PC-3 (cell line): ENCODE measurements at regions not wholly inside any gene's neighbourhood (a gene's known extent, or its start where the extent isn't known, plus 50 kb on each side); places are given as distances from the start of the nearest gene placed in this dataset.

Experiments used
- EZH2 ChIP-seq: fragments of 300-600 bp; sonication (generic); IDR thresholded peaks from one replicate; pipeline ENCODE4 v1.6.1; 2017; ENCODE audit warnings: antibody characterized with exemption, mild to moderate bottlenecking, low read length; ENCODE audit not compliant: unreplicated experiment
- EZH2phosphoT487 ChIP-seq: fragments of 300-600 bp; sonication (generic); IDR thresholded peaks from 2 replicates; pipeline ENCODE4 v1.6.1; 2018; ENCODE audit warnings: mild to moderate bottlenecking, antibody characterized with exemption, low read length, borderline replicate concordance
- TF ChIP-seq, protein P1 (sequence below): fragments of 300-600 bp; sonication (generic); conservative IDR thresholded peaks from 2 replicates; pipeline ENCODE4 v1.5.1; 2017; ENCODE audit warnings: antibody characterized with exemption, low read depth, mild to moderate bottlenecking, low read length

DNA sequence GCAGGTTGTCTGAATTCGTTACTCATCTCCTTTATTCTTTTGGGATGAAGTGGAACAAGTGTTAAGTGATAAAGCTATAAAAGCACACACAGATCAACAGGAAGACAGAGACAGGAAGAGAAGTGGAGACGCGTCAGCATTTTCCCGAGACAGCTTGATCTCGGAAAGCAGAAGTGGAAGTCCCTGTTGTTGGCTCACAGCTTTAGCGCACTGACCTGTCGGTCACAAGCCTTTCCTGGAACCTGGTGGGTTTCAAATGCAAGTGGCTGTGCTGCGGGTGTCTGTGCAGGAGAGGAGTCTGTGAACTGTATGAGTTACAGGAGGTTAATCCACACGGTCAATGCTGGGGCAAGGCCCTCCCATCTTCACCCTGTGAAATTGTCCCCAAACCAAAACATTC lies 116.6 kb upstream of the PELI1 start:
- TF ChIP-seq, protein P1, sequence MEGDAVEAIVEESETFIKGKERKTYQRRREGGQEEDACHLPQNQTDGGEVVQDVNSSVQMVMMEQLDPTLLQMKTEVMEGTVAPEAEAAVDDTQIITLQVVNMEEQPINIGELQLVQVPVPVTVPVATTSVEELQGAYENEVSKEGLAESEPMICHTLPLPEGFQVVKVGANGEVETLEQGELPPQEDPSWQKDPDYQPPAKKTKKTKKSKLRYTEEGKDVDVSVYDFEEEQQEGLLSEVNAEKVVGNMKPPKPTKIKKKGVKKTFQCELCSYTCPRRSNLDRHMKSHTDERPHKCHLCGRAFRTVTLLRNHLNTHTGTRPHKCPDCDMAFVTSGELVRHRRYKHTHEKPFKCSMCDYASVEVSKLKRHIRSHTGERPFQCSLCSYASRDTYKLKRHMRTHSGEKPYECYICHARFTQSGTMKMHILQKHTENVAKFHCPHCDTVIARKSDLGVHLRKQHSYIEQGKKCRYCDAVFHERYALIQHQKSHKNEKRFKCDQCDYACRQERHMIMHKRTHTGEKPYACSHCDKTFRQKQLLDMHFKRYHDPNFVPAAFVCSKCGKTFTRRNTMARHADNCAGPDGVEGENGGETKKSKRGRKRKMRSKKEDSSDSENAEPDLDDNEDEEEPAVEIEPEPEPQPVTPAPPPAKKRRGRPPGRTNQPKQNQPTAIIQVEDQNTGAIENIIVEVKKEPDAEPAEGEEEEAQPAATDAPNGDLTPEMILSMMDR: no peak
- TF ChIP-seq EZH2: no peak
- TF ChIP-seq EZH2phosphoT487: no peak
